Fibroblast of lung (primary cell): ENCODE measurements at regions not wholly inside any gene's neighbourhood (a gene's known extent, or its start where the extent isn't known, plus 50 kb on each side); places are given as distances from the start of the nearest gene placed in this dataset.

Experiments
- DNase-seq, 2 donors: peaks; one replicate each; pipeline versions ENCODE4 v3.0.0 to v3.0.0-alpha.2; 2010; ENCODE audit warnings: low read depth in 2 of 2
- H2AFZ ChIP-seq: 2 replicates; pipeline ENCODE4 v1.5.1; 2012; ENCODE audit warnings: low read length, control low read depth, inconsistent platforms
- H3K27ac ChIP-seq: 2 replicates; pipeline ENCODE4 v1.5.1; 2011; ENCODE audit warnings: low read length, control low read depth; ENCODE audit not compliant: insufficient read depth
- H3K27me3 ChIP-seq: 2 replicates; pipeline ENCODE4 v1.5.1; 2011; ENCODE audit warnings: mild to moderate bottlenecking, low read length; ENCODE audit not compliant: control insufficient read depth, insufficient read depth
- H3K36me3 ChIP-seq: 2 replicates; pipeline ENCODE4 v1.5.1; 2011; ENCODE audit warnings: low read length; ENCODE audit not compliant: control insufficient read depth, insufficient read depth
- H3K4me1 ChIP-seq: 2 replicates; pipeline ENCODE4 v1.5.1; 2011; ENCODE audit warnings: low read length; ENCODE audit not compliant: control insufficient read depth, insufficient read depth; ENCODE audit errors: extremely low read depth
- H3K4me2 ChIP-seq: 2 replicates; pipeline ENCODE4 v1.5.1; 2011; ENCODE audit warnings: low read length, control low read depth; ENCODE audit not compliant: insufficient read depth; ENCODE audit errors: extremely low read depth
- H3K4me3 ChIP-seq, 4 experiments: fragments of 200-600 bp in 1 of 4; sonication (generic) in 1 of 4; replicated peaks in 1 of 4; 2 replicates each; pipeline ENCODE4 v1.5.1; 2011 to 2016; ENCODE audit warnings: low read length in 4 of 4, low read depth in 3 of 4, mild to moderate bottlenecking in 3 of 4, control low read depth in 2 of 4, inconsistent platforms in 1 of 4, mixed read lengths in 1 of 4; ENCODE audit not compliant: insufficient read depth in 1 of 4; ENCODE audit errors: control extremely low read depth in 1 of 4
- H3K79me2 ChIP-seq: 2 replicates; pipeline ENCODE4 v1.5.1; 2012; ENCODE audit warnings: mild to moderate bottlenecking, low read length, inconsistent platforms; ENCODE audit not compliant: control insufficient read depth, insufficient read depth
- H3K9ac ChIP-seq: 2 replicates; pipeline ENCODE4 v1.5.1; 2011; ENCODE audit warnings: mild to moderate bottlenecking, low read length, control low read depth; ENCODE audit not compliant: insufficient read depth
- H3K9me3 ChIP-seq: 2 replicates; pipeline ENCODE4 v1.5.1; 2012; ENCODE audit warnings: low read depth, low read length; ENCODE audit not compliant: control insufficient read depth, insufficient read depth
- H4K20me1 ChIP-seq: 2 replicates; pipeline ENCODE4 v1.5.1; 2011; ENCODE audit warnings: low read length; ENCODE audit not compliant: control insufficient read depth, insufficient read depth; ENCODE audit errors: extremely low read depth
- EZH2 ChIP-seq: IDR thresholded peaks from 2 replicates; pipeline ENCODE4 v1.5.1; 2012; ENCODE audit warnings: low read length, control low read depth, mild to moderate bottlenecking; ENCODE audit errors: missing control alignments
- TF ChIP-seq, protein P1 (sequence below), 2 donors: IDR thresholded peaks in 1 of 2; conservative IDR thresholded peaks in 1 of 2; 1 replicate in 1 of 2; 2 replicates in 1 of 2; pipeline ENCODE4 v1.5.1; 2011 to 2012; ENCODE audit warnings: low read length in 2 of 2, control low read depth in 1 of 2, inconsistent platforms in 1 of 2, low read depth in 1 of 2, mild to moderate bottlenecking in 1 of 2

DNA sequence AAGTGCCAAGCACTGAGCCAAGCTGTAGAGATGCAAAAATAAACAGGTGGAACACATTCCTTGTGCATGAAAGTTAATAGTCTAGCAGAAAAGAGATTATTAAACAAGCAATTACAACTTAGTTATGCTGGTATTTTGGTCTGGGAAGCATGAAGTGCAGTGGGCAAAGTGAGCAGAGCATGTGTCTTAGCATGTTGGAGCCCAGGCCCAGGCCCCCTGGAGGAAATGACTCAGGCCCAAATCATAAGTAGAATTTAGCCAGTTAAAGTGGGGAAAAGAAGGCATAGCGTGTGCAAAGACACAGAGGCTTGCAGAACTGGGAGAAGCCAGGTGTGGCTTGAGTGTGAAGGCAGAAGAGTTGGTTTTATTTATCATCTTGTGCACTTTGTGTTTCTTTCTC, 163.8 kb upstream of the ATP11B start:
- Histone ChIP-seq H3K27me3 (no peaks in the 10 kb centered on the region), H3K36me3 (no peaks in the 10 kb centered on the region), H4K20me1 (no peaks in the 10 kb centered on the region), H3K27ac (no peak overlapping the region), H3K4me3 (no peak overlapping the region), H3K4me1 (no peaks in the 10 kb centered on the region), H3K79me2 (no peaks in the 10 kb centered on the region), H3K9me3 (no peaks in the 10 kb centered on the region), H2AFZ (no peak overlapping the region), H3K9ac (no peak overlapping the region), H3K4me2 (no peak overlapping the region)
- TF ChIP-seq, protein P1, sequence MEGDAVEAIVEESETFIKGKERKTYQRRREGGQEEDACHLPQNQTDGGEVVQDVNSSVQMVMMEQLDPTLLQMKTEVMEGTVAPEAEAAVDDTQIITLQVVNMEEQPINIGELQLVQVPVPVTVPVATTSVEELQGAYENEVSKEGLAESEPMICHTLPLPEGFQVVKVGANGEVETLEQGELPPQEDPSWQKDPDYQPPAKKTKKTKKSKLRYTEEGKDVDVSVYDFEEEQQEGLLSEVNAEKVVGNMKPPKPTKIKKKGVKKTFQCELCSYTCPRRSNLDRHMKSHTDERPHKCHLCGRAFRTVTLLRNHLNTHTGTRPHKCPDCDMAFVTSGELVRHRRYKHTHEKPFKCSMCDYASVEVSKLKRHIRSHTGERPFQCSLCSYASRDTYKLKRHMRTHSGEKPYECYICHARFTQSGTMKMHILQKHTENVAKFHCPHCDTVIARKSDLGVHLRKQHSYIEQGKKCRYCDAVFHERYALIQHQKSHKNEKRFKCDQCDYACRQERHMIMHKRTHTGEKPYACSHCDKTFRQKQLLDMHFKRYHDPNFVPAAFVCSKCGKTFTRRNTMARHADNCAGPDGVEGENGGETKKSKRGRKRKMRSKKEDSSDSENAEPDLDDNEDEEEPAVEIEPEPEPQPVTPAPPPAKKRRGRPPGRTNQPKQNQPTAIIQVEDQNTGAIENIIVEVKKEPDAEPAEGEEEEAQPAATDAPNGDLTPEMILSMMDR (conservative IDR thresholded peaks at IDR 0.05 in 1 of 2, IDR thresholded peaks at IDR 0.05 in 1 of 2; ENCODE audit: low read depth in 1 of 2, low read length in 2 of 2): no peak
- no peak for TF ChIP-seq EZH2
- no peak for DNase-seq

DNA sequence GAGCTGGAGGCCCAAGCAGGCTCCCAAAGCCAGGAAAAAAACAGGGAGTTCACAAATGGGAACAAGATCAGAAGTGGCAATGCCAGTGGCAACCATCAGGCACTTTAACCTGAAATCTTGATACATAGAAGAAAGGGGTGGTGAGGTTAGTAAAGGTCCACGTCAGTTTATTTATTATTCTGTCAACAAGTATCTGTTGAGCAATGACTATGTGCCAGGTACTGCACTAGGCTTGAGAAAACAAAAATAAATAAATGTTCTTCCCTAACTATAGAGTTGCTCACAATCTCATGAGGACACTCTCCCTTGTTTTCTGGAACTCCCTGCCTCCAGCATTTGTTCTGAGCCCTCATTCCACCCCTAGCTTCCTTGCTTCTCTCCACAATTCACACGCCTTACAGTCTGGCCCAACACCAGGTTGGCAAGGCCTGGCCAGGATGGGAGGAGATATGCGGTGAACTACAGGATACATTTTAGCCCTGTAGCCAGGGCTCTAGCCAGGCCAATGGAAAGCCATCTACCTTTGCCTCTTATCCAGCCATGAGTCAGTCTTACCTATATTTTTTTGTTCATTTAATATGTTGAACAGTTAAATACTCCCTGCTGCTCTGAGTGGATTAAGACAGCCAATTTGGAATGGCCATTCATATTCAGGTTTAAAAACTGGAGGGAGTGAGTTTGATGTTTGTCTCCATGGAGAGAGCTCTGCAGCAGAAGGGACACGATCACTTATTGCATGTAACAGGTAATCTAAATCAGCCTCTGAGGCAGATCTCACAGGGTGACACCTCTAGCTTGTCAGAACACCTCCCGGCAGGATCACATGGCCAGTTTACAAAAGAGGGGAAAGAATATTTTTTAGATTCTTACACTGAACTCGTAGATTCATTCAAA, 161.9 kb upstream of the ATP11B start:
- no peaks in the 10 kb centered on the region for H3K36me3 ChIP-seq
- H3K9me3 ChIP-seq: no peaks in the 10 kb centered on the region
- H3K27me3 ChIP-seq: no peaks in the 10 kb centered on the region
- no peaks in the 10 kb centered on the region for H3K79me2 ChIP-seq
- no peak for TF ChIP-seq EZH2
- TF ChIP-seq, protein P1 (conservative IDR thresholded peaks at IDR 0.05 in 1 of 2, IDR thresholded peaks at IDR 0.05 in 1 of 2; ENCODE audit: low read depth in 1 of 2, low read length in 2 of 2): no peak
- H4K20me1 ChIP-seq: no peaks in the 10 kb centered on the region
- H3K4me1 ChIP-seq: no peaks in the 10 kb centered on the region
- H2AFZ ChIP-seq: no peak overlapping the region
- H3K4me2 ChIP-seq: no peak overlapping the region
- H3K9ac ChIP-seq: no peak overlapping the region
- DNase-seq: no peak
- H3K4me3 ChIP-seq: no peak overlapping the region
- H3K27ac ChIP-seq: no peak overlapping the region

DNA sequence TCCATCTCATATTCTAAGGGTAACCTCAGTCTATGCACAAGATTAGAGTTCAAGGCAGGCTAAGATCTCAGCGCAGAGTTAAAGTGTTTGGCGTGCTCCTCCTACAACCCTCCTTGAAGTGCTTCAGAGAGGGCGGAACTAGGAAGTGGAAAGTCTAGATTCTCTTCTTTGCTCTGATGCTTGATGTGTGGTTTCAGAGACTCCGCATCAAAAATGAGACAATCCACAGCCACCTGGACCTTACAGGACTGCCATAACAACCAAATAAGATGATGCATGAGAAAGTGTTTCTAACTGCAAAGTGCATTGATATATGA, 161.3 kb upstream of the ATP11B start:
- Histone ChIP-seq H3K4me1 (no peaks in the 10 kb centered on the region), H3K27me3 (no peaks in the 10 kb centered on the region), H3K4me2 (no peak overlapping the region), H4K20me1 (no peaks in the 10 kb centered on the region), H2AFZ (no peak overlapping the region), H3K36me3 (no peaks in the 10 kb centered on the region), H3K4me3 (no peak overlapping the region), H3K79me2 (no peaks in the 10 kb centered on the region), H3K27ac (no peak overlapping the region), H3K9ac (no peak overlapping the region), H3K9me3 (no peaks in the 10 kb centered on the region)
- no peak for TF ChIP-seq EZH2
- TF ChIP-seq, protein P1 (conservative IDR thresholded peaks at IDR 0.05 in 1 of 2, IDR thresholded peaks at IDR 0.05 in 1 of 2; ENCODE audit: low read depth in 1 of 2, low read length in 2 of 2): no peak
- no peak for DNase-seq
